ENCODE measurements at regions not wholly inside any gene's neighbourhood (a gene's known extent, or its start where the extent isn't known, plus 50 kb on each side); places are given as distances from the start of the nearest gene placed in this dataset.

DNA sequence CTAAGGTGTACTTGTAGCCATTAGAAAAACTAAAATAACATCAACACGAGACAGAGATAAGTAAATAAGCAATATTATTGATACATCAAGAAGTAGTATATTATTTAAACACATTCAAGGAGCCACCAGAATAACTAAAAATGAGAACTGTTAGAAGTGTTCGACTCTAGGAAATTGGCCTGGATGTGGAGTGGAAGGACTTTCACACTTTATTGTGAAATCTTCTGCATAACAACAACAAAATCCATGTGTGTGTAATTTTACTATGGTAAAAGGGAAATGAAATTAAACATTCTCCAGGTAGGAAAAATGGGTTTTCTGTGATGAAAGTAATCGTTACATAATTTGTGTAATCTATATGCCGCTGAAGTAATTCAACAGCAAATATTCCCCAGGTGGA, 96.3 kb upstream of the RNF152 start:
- no peaks in the 10 kb centered on the region for H3K36me3 ChIP-seq
- WGBS, 2 donors = 90 to 93% methylated on average over 4 of the region's 4 CpGs
- H3K4me3 ChIP-seq = no peak overlapping the region
- DNase-seq (ENCODE audit: low spot score in 2 of 2) = no peak
- H3K4me1 ChIP-seq = peaks cover 0 to 21% (median 6%) of the 10 kb centered on the region in 4 donors
- TF ChIP-seq POLR2A (IDR thresholded peaks at IDR 0.05) (no peak), EP300 (IDR thresholded peaks at IDR 0.05) (no peak)
- TF ChIP-seq, protein P1, sequence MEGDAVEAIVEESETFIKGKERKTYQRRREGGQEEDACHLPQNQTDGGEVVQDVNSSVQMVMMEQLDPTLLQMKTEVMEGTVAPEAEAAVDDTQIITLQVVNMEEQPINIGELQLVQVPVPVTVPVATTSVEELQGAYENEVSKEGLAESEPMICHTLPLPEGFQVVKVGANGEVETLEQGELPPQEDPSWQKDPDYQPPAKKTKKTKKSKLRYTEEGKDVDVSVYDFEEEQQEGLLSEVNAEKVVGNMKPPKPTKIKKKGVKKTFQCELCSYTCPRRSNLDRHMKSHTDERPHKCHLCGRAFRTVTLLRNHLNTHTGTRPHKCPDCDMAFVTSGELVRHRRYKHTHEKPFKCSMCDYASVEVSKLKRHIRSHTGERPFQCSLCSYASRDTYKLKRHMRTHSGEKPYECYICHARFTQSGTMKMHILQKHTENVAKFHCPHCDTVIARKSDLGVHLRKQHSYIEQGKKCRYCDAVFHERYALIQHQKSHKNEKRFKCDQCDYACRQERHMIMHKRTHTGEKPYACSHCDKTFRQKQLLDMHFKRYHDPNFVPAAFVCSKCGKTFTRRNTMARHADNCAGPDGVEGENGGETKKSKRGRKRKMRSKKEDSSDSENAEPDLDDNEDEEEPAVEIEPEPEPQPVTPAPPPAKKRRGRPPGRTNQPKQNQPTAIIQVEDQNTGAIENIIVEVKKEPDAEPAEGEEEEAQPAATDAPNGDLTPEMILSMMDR (IDR thresholded peaks at IDR 0.05) = no peak
- no peaks in the 10 kb centered on the region for H3K27me3 ChIP-seq
- no peaks in the 10 kb centered on the region for H3K9me3 ChIP-seq
- H3K27ac ChIP-seq = no peak overlapping the region

GRCh38 chr18:61988100-61988499, 95.3 kb upstream of the RNF152 start:
- no peak for TF ChIP-seq POLR2A (IDR thresholded peaks at IDR 0.05)
- TF ChIP-seq EP300 (IDR thresholded peaks at IDR 0.05) = no peak
- no peaks in the 10 kb centered on the region for H3K27me3 ChIP-seq
- no peak overlapping the region for H3K4me3 ChIP-seq
- H3K36me3 ChIP-seq = no peaks in the 10 kb centered on the region
- no peak overlapping the region for H3K27ac ChIP-seq
- no peak for DNase-seq (ENCODE audit: low spot score in 2 of 2)
- H3K4me1 ChIP-seq = peaks cover 0 to 18% (median 6%) of the 10 kb centered on the region in 4 donors
- whole genome bisulfite sequencing, 2 donors = 56 to 60% methylated on average over 2 of the region's 2 CpGs
- no peaks in the 10 kb centered on the region for H3K9me3 ChIP-seq

GRCh38 chr18:61985681-61986080, 92.9 kb upstream of the RNF152 start:
- H3K27ac ChIP-seq = no peak overlapping the region
- H3K36me3 ChIP-seq = no peaks in the 10 kb centered on the region
- H3K27me3 ChIP-seq = no peaks in the 10 kb centered on the region
- no peaks in the 10 kb centered on the region for H3K9me3 ChIP-seq
- 92 to 95% methylated on average over 1 of the region's 1 CpG for WGBS, 2 donors
- peaks cover 0 to 6% (median 0%) of the 10 kb centered on the region in 4 donors for H3K4me1 ChIP-seq
- no peak for DNase-seq (ENCODE audit: low spot score in 2 of 2)
- H3K4me3 ChIP-seq = no peak overlapping the region
- TF ChIP-seq EP300 (IDR thresholded peaks at IDR 0.05) (no peak), POLR2A (IDR thresholded peaks at IDR 0.05) (no peak)
- TF ChIP-seq, protein P1 (IDR thresholded peaks at IDR 0.05) = no peak

GRCh38 chr18:61984349-61984748, 91.5 kb upstream of the RNF152 start:
- Histone ChIP-seq H3K4me1 (peaks cover 0 to 6% (median 0%) of the 10 kb centered on the region in 4 donors), H3K27me3 (no peaks in the 10 kb centered on the region), H3K9me3 (no peaks in the 10 kb centered on the region), H3K4me3 (no peak overlapping the region), H3K27ac (peak overlapping the region in 1 of 4 donors; percentile 18), H3K36me3 (no peaks in the 10 kb centered on the region)
- no peak for DNase-seq (ENCODE audit: low spot score in 2 of 2)
- WGBS, 2 donors = 24 to 39% methylated on average over 1 of the region's 1 CpG
- TF ChIP-seq EP300 (IDR thresholded peaks at IDR 0.05) (no peak), POLR2A (IDR thresholded peaks at IDR 0.05) (no peak)
- TF ChIP-seq, protein P1 (IDR thresholded peaks at IDR 0.05) = no peak

DNA sequence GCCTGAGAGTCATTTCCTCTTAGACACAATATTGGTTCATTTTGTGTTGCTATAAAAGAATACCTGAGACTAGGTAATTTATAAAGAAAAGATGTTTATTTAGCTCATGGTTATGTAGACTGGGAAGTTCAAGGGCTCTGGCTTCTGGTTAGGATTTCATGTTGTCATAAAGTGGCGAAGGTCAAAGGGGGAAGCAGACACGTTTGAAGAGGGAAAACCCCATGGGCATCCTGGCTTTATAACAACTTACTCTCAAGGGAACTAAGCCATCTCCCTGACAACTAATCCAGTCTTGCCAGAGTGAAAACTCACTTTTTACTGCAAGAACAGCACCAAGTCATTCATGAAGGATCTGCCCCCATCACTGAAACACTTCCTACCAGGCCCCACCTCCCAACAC, 89.7 kb upstream of the RNF152 start:
- 50 to 53% methylated on average over 2 of the region's 2 CpGs for WGBS, 2 donors
- Histone ChIP-seq H3K9me3 (no peaks in the 10 kb centered on the region), H3K27me3 (no peaks in the 10 kb centered on the region), H3K4me3 (no peak overlapping the region), H3K4me1 (peaks cover 0 to 6% (median 0%) of the 10 kb centered on the region in 4 donors), H3K36me3 (no peaks in the 10 kb centered on the region), H3K27ac (no peak overlapping the region)
- TF ChIP-seq POLR2A (IDR thresholded peaks at IDR 0.05) = no peak
- DNase-seq (ENCODE audit: low spot score in 2 of 2) = no peak

GRCh38 chr18:61980355-61980754, 87.5 kb upstream of the RNF152 start:
- Histone ChIP-seq H3K27me3 (no peaks in the 10 kb centered on the region), H3K4me1 (peaks cover 0 to 6% (median 0%) of the 10 kb centered on the region in 4 donors), H3K4me3 (no peak overlapping the region), H3K9me3 (no peaks in the 10 kb centered on the region), H3K27ac (no peak overlapping the region), H3K36me3 (no peaks in the 10 kb centered on the region)
- WGBS, 2 donors = 81 to 88% methylated on average over 2 of the region's 2 CpGs
- TF ChIP-seq POLR2A (IDR thresholded peaks at IDR 0.05) = no peak
- TF ChIP-seq, protein P1 (IDR thresholded peaks at IDR 0.05) = no peak
- no peak for TF ChIP-seq EP300 (IDR thresholded peaks at IDR 0.05)
- DNase-seq (ENCODE audit: low spot score in 2 of 2) = no peak

All from tibial nerve (tissue), 4 donors.